ENCODE measurements at regions not wholly inside any gene's neighbourhood (a gene's known extent, or its start where the extent isn't known, plus 50 kb on each side); places are given as distances from the start of the nearest gene placed in this dataset.

DNA sequence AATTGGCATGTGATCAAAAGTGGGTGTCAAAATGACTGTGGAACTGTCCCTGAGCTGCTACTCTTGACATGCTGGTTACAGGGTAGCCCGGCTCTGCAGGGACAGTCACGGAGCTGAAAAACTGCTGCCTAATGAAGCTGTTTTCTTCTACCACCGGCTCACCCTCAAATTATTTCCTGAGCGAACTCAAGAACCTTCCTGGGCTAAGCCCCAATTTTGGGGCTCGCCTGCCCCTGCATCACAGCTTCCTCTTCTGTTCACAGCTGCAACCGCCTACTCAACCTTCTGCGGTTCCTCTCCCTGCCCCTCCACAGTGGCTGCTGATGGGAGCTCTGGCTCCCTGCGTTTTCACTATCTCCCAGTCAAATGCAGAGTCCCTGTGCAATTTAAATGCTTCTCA, 110.8 kb upstream of the MLN start:
- TF ChIP-seq, protein P1, sequence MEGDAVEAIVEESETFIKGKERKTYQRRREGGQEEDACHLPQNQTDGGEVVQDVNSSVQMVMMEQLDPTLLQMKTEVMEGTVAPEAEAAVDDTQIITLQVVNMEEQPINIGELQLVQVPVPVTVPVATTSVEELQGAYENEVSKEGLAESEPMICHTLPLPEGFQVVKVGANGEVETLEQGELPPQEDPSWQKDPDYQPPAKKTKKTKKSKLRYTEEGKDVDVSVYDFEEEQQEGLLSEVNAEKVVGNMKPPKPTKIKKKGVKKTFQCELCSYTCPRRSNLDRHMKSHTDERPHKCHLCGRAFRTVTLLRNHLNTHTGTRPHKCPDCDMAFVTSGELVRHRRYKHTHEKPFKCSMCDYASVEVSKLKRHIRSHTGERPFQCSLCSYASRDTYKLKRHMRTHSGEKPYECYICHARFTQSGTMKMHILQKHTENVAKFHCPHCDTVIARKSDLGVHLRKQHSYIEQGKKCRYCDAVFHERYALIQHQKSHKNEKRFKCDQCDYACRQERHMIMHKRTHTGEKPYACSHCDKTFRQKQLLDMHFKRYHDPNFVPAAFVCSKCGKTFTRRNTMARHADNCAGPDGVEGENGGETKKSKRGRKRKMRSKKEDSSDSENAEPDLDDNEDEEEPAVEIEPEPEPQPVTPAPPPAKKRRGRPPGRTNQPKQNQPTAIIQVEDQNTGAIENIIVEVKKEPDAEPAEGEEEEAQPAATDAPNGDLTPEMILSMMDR (IDR thresholded peaks at IDR 0.05), result no peak
- no peak for TF ChIP-seq POLR2A (IDR thresholded peaks at IDR 0.05)
